ENCODE measurements at regions not wholly inside any gene's neighbourhood (a gene's known extent, or its start where the extent isn't known, plus 50 kb on each side); places are given as distances from the start of the nearest gene placed in this dataset.
"Not testable (repeated sequence)": the region's sequence is repeated elsewhere in the genome, so short reads cannot be mapped to it uniquely, and the experiment has no call there.

DNA sequence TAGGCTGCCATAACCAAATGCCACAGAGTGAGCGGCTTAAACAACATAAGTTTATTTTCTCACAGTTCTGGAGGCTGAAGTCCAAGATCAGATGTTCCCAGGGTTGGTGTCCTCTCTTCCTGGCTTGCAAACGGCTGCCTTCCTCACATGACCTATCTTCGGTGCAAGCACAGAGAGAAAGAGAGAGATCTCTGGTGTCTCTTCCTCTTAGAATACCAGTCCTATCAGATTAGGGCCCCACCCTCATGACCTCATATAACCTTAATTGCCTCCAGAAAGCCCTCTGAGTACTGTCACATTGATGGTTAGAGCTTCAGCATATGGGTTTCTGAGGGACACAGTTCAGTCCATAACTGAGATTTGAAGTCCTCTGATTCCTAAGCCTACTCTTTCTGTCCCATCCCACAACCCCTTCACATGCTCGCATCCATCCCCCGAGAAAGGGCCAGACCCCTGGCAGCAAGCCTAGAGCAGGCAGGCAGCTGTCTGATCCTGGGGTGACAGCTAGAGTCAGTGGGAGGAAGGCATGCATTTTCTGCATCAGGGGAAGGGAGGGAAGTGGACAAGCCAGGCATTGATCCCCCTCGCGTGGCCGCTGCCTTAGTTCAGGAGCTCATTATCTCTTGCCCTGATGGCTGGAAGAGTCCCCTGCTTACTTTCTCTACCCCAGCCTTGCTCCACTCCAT is 114.1 kb downstream of the FAR1 start:
- no peaks in the 10 kb centered on the region for H3K4me1 ChIP-seq
- H3K4me3 ChIP-seq, result no peak overlapping the region
- no peaks in the 10 kb centered on the region for H3K9me3 ChIP-seq
- no peak overlapping the region for H3K27ac ChIP-seq
- H3K36me3 ChIP-seq, result no peaks in the 10 kb centered on the region
- intact Hi-C loops (cut with DNase I; ENCODE audit: low total_unique reads), result no loop called here
- H3K27me3 ChIP-seq, result no peaks in the 10 kb centered on the region
- DNase-seq, result no peak
- TF ChIP-seq POLR2A (IDR thresholded peaks at IDR 0.05), result no peak

DNA sequence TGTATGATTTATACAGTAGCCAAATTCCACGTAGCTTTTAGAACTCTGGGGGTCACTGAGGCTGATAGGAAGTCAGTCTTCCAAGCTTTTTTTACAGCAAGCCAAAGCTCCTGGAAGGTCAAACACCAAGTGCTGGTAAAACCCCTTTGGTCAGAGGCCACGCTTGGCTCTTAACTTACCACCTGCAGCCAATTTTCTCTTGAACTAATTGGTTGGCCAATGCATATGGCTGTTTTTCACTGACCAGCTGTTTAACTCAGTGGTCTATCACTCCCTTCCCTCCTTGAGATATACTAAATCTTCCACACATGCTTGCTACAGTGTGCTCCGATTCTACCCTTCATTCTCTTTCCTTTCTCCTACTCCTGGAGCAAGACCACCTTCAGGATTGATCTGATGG is 116.0 kb downstream of the FAR1 start:
- intact Hi-C loops (cut with DNase I; ENCODE audit: low total_unique reads), result no loop called here
- TF ChIP-seq, protein P1, sequence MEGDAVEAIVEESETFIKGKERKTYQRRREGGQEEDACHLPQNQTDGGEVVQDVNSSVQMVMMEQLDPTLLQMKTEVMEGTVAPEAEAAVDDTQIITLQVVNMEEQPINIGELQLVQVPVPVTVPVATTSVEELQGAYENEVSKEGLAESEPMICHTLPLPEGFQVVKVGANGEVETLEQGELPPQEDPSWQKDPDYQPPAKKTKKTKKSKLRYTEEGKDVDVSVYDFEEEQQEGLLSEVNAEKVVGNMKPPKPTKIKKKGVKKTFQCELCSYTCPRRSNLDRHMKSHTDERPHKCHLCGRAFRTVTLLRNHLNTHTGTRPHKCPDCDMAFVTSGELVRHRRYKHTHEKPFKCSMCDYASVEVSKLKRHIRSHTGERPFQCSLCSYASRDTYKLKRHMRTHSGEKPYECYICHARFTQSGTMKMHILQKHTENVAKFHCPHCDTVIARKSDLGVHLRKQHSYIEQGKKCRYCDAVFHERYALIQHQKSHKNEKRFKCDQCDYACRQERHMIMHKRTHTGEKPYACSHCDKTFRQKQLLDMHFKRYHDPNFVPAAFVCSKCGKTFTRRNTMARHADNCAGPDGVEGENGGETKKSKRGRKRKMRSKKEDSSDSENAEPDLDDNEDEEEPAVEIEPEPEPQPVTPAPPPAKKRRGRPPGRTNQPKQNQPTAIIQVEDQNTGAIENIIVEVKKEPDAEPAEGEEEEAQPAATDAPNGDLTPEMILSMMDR (IDR thresholded peaks at IDR 0.05), result no peak
- no peak for TF ChIP-seq POLR2A (IDR thresholded peaks at IDR 0.05)
- Histone ChIP-seq H3K4me3 (no peak overlapping the region), H3K9me3 (no peaks in the 10 kb centered on the region), H3K27ac (no peak overlapping the region), H3K36me3 (no peaks in the 10 kb centered on the region), H3K27me3 (no peaks in the 10 kb centered on the region), H3K4me1 (no peaks in the 10 kb centered on the region)
- no peak for DNase-seq

DNA sequence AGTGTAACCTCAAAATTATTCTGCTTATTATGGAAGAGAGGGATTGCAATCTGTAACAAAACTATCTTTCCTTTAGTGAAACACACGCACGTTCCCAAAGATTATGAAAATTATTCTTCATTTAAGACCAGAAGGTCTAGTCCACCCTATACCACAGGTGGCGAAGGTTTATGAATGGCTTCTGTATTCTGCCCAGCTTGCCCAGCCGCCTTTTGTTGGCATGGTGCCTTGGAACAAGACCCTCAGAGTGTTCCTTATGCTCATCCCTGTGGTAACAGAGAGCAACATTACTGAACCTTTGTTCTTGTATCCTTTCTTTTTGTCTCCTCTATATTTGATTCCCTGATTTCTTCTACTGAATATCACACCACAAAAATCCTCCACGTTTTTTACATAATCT is 116.4 kb downstream of the FAR1 start:
- Histone ChIP-seq H3K36me3 (no peaks in the 10 kb centered on the region), H3K4me1 (no peaks in the 10 kb centered on the region), H3K27me3 (no peaks in the 10 kb centered on the region), H3K4me3 (no peak overlapping the region), H3K9me3 (no peaks in the 10 kb centered on the region), H3K27ac (no peak overlapping the region)
- DNase-seq, result no peak
- intact Hi-C loops (cut with DNase I; ENCODE audit: low total_unique reads), result no loop called here
- TF ChIP-seq, protein P1 (IDR thresholded peaks at IDR 0.05), result no peak
- TF ChIP-seq POLR2A (IDR thresholded peaks at IDR 0.05), result no peak

DNA sequence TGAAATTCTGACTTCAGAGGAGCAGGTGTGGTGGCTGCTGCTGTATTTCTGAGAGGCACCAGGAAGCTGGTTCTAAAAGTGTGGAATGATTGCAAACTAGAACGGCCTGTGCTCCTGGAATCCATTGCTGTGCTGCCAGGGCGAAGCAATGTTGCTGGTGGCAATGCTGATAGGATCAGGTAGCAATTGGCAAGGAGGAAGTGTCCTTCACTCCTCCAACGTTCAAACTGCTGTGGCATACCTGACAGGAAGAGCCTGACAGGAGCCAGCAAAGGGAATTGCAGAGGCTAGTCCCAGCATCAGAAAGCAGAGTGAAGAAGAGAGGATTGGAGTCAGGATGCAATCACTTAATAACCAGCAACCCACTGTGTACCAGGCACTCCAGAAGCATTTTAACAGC is 118.2 kb downstream of the FAR1 start:
- intact Hi-C loops (cut with DNase I; ENCODE audit: low total_unique reads), result no loop called here
- H3K27me3 ChIP-seq, result no peaks in the 10 kb centered on the region
- TF ChIP-seq, protein P1 (IDR thresholded peaks at IDR 0.05), result no peak
- TF ChIP-seq POLR2A (IDR thresholded peaks at IDR 0.05), result no peak
- H3K27ac ChIP-seq, result no peak overlapping the region
- H3K9me3 ChIP-seq, result no peaks in the 10 kb centered on the region
- H3K36me3 ChIP-seq, result no peaks in the 10 kb centered on the region
- no peak overlapping the region for H3K4me3 ChIP-seq
- H3K4me1 ChIP-seq, result no peaks in the 10 kb centered on the region
- no peak for DNase-seq

DNA sequence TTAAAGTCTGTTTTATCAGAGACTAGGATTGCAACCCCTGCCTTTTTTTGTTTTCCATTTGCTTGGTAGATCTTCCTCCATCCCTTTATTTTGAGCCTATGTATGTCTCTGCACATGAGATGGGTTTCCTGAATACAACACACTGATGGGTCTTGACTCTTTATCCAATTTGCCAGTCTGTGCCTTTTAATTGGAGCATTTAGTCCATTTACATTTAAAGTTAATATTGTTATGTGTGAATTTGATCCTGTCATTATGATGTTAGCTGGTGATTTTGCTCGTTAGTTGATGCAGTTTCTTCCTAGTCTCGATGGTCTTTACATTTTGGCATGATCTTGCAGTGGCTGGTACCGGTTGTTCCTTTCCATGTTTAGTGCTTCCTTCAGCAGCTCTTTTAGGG is 129.1 kb downstream of the FAR1 start:
- H3K36me3 ChIP-seq; H3K27me3 ChIP-seq; H3K9me3 ChIP-seq; H3K27ac ChIP-seq; DNase-seq; H3K4me1 ChIP-seq; H3K4me3 ChIP-seq; intact Hi-C loops (cut with DNase I; ENCODE audit: low total_unique reads): not testable (repeated sequence)

DNA sequence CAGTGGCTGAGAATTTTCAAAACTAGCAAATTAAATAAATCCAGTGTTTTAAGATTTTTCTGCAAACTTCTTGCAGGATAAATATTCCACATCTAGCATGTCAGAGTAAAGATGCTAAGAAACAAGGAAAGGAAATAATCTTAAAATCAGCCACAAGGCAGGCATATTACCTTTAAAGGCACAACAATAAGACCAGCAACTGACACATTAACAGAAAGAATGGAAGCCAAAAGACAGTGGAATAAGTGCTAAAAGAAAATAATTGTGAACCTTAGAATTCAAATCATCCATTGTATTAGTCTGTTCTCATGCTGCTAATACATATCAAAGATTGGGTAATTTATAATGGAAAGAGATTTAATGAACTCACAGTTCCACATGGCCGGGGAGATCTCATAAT is 132.4 kb downstream of the FAR1 start:
- intact Hi-C loops (cut with DNase I; ENCODE audit: low total_unique reads), result no loop called here
- Histone ChIP-seq H3K4me1 (no peaks in the 10 kb centered on the region), H3K27ac (no peak overlapping the region), H3K9me3 (no peaks in the 10 kb centered on the region), H3K36me3 (no peaks in the 10 kb centered on the region), H3K4me3 (no peak overlapping the region), H3K27me3 (no peaks in the 10 kb centered on the region)
- TF ChIP-seq, protein P1 (IDR thresholded peaks at IDR 0.05), result no peak
- DNase-seq, result no peak

All from uterus (tissue), 3 donors.